ENCODE measurements at regions not wholly inside any gene's neighbourhood (a gene's known extent, or its start where the extent isn't known, plus 50 kb on each side); places are given as distances from the start of the nearest gene placed in this dataset.

GRCh38 chr16:13835935-13836730 lies 83.8 kb upstream of the ERCC4 start:
- TF ChIP-seq, protein P1, sequence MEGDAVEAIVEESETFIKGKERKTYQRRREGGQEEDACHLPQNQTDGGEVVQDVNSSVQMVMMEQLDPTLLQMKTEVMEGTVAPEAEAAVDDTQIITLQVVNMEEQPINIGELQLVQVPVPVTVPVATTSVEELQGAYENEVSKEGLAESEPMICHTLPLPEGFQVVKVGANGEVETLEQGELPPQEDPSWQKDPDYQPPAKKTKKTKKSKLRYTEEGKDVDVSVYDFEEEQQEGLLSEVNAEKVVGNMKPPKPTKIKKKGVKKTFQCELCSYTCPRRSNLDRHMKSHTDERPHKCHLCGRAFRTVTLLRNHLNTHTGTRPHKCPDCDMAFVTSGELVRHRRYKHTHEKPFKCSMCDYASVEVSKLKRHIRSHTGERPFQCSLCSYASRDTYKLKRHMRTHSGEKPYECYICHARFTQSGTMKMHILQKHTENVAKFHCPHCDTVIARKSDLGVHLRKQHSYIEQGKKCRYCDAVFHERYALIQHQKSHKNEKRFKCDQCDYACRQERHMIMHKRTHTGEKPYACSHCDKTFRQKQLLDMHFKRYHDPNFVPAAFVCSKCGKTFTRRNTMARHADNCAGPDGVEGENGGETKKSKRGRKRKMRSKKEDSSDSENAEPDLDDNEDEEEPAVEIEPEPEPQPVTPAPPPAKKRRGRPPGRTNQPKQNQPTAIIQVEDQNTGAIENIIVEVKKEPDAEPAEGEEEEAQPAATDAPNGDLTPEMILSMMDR (conservative IDR thresholded peaks at IDR 0.05; ENCODE audit: low read depth, low read length) = no peak
- no peak for TF ChIP-seq EZH2phosphoT487 (IDR thresholded peaks at IDR 0.05; ENCODE audit: borderline replicate concordance, low read length)

All from PC-3 (cell line).